B cell (primary cell): ENCODE measurements at regions not wholly inside any gene's neighbourhood (a gene's known extent, or its start where the extent isn't known, plus 50 kb on each side); places are given as distances from the start of the nearest gene placed in this dataset.

Source experiments
- ATAC-seq: fragments of 200-7000 bp; cut with Tn5 transposase; one replicate; pipeline ENCODE4 v1.10.0; 2021; ENCODE audit warnings: low read depth, mild to moderate bottlenecking, moderate number of reproducible peaks, moderate library complexity
- CTCF ChIA-PET: fragments of 350-600 bp; sonication (Branson Sonifier 250); formaldehyde crosslinking; loops from one replicate; lab custom pipeline; 2021; ENCODE audit warnings: antibody characterized with exemption, inconsistent platforms; lab: Charles Lee
- POLR2A ChIA-PET: fragments of 350-600 bp; sonication (Branson Sonifier 250); formaldehyde crosslinking; loops from one replicate; lab custom pipeline; 2021; ENCODE audit warnings: antibody characterized with exemption; lab: Charles Lee
- DNase-seq: peaks from one replicate; pipeline ENCODE4 v3.0.0; 2013
- H2AFZ ChIP-seq: 2 replicates; pipeline ENCODE4 v1.6.1; 2012; ENCODE audit warnings: mild to moderate bottlenecking, low read depth, low read length; ENCODE audit not compliant: insufficient read depth, poor library complexity, severe bottlenecking
- H3K27ac ChIP-seq, 2 donors: 1 replicate in 1 of 2; 2 replicates in 1 of 2; pipeline ENCODE4 v1.5.1; 2012 to 2013; ENCODE audit warnings: low read length in 2 of 2, mild to moderate bottlenecking in 2 of 2, moderate library complexity in 1 of 2
- H3K27me3 ChIP-seq, 4 experiments: fragments of 200-600 bp in 1 of 4; sonication (generic) in 1 of 4; replicated peaks in 1 of 4; 1 replicate in 2 of 4; 2 replicates in 2 of 4; pipeline versions ENCODE4 v1.6.1 to v1.7.0; 2013 to 2016; ENCODE audit warnings: low read length in 3 of 4, mild to moderate bottlenecking in 2 of 4, mixed read lengths in 1 of 4, moderate library complexity in 1 of 4; ENCODE audit not compliant: insufficient read depth in 4 of 4, control insufficient read depth in 3 of 4; ENCODE audit errors: control extremely low read depth in 1 of 4
- H3K36me3 ChIP-seq, 2 experiments: replicated peaks in 1 of 2; 1 replicate in 1 of 2; 2 replicates in 1 of 2; pipeline versions ENCODE4 v1.6.1 to v1.7.1; 2013; ENCODE audit warnings: low read length in 1 of 2; ENCODE audit not compliant: insufficient read depth in 2 of 2, control insufficient read depth in 1 of 2; ENCODE audit errors: control extremely low read depth in 1 of 2, extremely low read depth in 1 of 2
- H3K4me1 ChIP-seq, 2 donors: fragments of 200-600 bp in 1 of 2; sonication (generic) in 1 of 2; 1 replicate in 1 of 2; 2 replicates in 1 of 2; pipeline versions ENCODE4 v1.5.1 to v1.6.1; 2013 to 2017; ENCODE audit warnings: low read length in 2 of 2; ENCODE audit not compliant: control insufficient read depth in 2 of 2, insufficient read depth in 2 of 2
- H3K4me2 ChIP-seq: replicated peaks from 2 replicates; pipeline ENCODE3; 2012; ENCODE audit warnings: mild to moderate bottlenecking, low read depth, low read length; ENCODE audit not compliant: poor library complexity, severe bottlenecking
- H3K4me3 ChIP-seq, 5 experiments: fragments of 200-600 bp in 1 of 5; sonication (generic) in 1 of 5; 1 replicate in 3 of 5; 2 replicates in 2 of 5; pipeline versions ENCODE4 v1.5.1 to v1.7.0; 2011 to 2016; ENCODE audit warnings: low read length in 4 of 5, mild to moderate bottlenecking in 4 of 5, low read depth in 2 of 5, control low read depth in 1 of 5, moderate library complexity in 1 of 5; ENCODE audit not compliant: insufficient read depth in 1 of 5; ENCODE audit errors: control extremely low read depth in 1 of 5, extremely low read depth in 1 of 5
- H3K79me2 ChIP-seq: fragments of 200-600 bp; sonication (generic); one replicate; pipeline ENCODE4 v1.6.0; 2016; ENCODE audit warnings: low read length; ENCODE audit not compliant: control insufficient read depth, insufficient read depth
- H3K9ac ChIP-seq: fragments of 200-600 bp; sonication (generic); 2 replicates; pipeline ENCODE4 v1.6.1; 2017; ENCODE audit warnings: mild to moderate bottlenecking, low read length, moderate library complexity
- H3K9me3 ChIP-seq, 3 donors: one replicate each; pipeline versions ENCODE4 v1.6.1 to v1.7.1; 2013; ENCODE audit warnings: low read length in 2 of 3; ENCODE audit not compliant: control insufficient read depth in 2 of 3, insufficient read depth in 1 of 3; ENCODE audit errors: control extremely low read depth in 1 of 3
- H4K20me1 ChIP-seq: 2 replicates; pipeline ENCODE4 v1.6.0; 2012; ENCODE audit warnings: mild to moderate bottlenecking, low read length; ENCODE audit not compliant: insufficient read depth, control insufficient read depth, poor library complexity, severe bottlenecking
- H3K27ac Mint-ChIP-seq: one replicate; pipeline ENCODE4 v1.8.0; 2021; ENCODE audit warnings: mixed read lengths
- H3K27me3 Mint-ChIP-seq: one replicate; pipeline ENCODE4 v1.8.0; 2021; ENCODE audit warnings: mixed read lengths
- H3K4me1 Mint-ChIP-seq: one replicate; pipeline ENCODE4 v1.8.0; 2021; ENCODE audit warnings: mixed read lengths
- H3K4me3 Mint-ChIP-seq: one replicate; pipeline ENCODE4 v1.8.0; 2021; ENCODE audit warnings: mixed read lengths
- H3K9me3 Mint-ChIP-seq: one replicate; pipeline ENCODE4 v1.8.0; 2022; ENCODE audit warnings: mixed read lengths; ENCODE audit not compliant: insufficient read depth
- CTCF ChIP-seq: fragments of 200-600 bp; IDR thresholded peaks from one replicate; pipeline ENCODE4 v1.8.0; 2022; ENCODE audit warnings: antibody characterized with exemption, mild to moderate bottlenecking
- EZH2 ChIP-seq: IDR thresholded peaks from 2 replicates; pipeline ENCODE4 v1.6.1; 2012; ENCODE audit warnings: borderline replicate concordance, low read depth, mild to moderate bottlenecking, moderate library complexity, low read length; ENCODE audit not compliant: insufficient read depth, poor library complexity, severe bottlenecking
- WGBS: methylation state at CpG from one replicate; pipeline ENCODE4 v1.1.5; 2013; ENCODE audit warnings: missing lambda C conversion rate; ENCODE audit not compliant: insufficient coverage; 5-methylcytosine and 5-hydroxymethylcytosine counted together
- intact Hi-C: fragments of 100-400 bp; cut with micrococcal nuclease; formaldehyde crosslinking; loops from one replicate; pipeline ENCODE4 v1.10.0; 2022

DNA sequence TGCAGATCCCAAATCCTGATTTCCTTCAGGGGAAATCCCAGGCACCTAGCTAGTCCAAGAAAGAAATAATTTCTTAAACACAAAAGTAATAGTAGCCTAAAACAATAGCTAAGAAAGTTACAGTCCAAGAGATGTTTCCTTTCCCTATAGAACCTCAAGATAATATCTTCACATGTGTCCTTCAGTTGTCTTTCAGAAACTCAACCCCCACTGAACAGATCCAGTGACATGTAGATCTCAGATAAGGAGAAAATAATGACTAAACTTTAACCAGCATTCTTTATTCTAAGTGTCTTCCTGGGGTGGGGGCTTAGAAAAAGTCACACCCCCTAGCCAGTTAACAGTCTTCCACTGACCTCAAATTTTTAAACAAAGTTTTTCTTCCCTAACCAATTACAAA is 131.3 kb upstream of the ADRA1B start:
- Histone ChIP-seq H3K79me2 (no peaks in the 10 kb centered on the region), H4K20me1 (no peaks in the 10 kb centered on the region), H3K4me1 (no peaks in the 10 kb centered on the region), H3K4me2 (no peak overlapping the region), H2AFZ (no peak overlapping the region), H3K9me3 (no peaks in the 10 kb centered on the region), H3K4me3 (no peak overlapping the region), H3K9ac (no peak overlapping the region), H3K27me3 (peaks cover 0 to 3% (median 1%) of the 10 kb centered on the region in 4 experiments), H3K27ac (no peak overlapping the region), H3K36me3 (no peaks in the 10 kb centered on the region)
- H3K4me3 Mint-ChIP-seq, result no peak overlapping the region
- peaks cover 5% of the 10 kb centered on the region for H3K4me1 Mint-ChIP-seq
- ChIA-PET CTCF (no interaction called here), POLR2A (no interaction called here)
- H3K27ac Mint-ChIP-seq, result no peak overlapping the region
- intact Hi-C loops, result no loop called here
- peaks cover 12% of the 10 kb centered on the region for H3K27me3 Mint-ChIP-seq
- DNase-seq (no peak), ATAC-seq (no peak)
- H3K9me3 Mint-ChIP-seq, result no peaks in the 10 kb centered on the region
- TF ChIP-seq CTCF (no peak), EZH2 (no peak)

GRCh38 chr5:159785656-159786055 is 130.6 kb upstream of the ADRA1B start:
- DNase-seq (no peak), ATAC-seq (no peak)
- peaks cover 0 to 3% (median 0%) of the 10 kb centered on the region in 4 experiments for H3K27me3 ChIP-seq
- ChIA-PET CTCF (no interaction called here), POLR2A (no interaction called here)
- WGBS, result 86% methylated on average over 2 of the region's 3 CpGs
- no peak overlapping the region for H3K4me2 ChIP-seq
- Mint-ChIP-seq H3K27me3 (peaks cover 9% of the 10 kb centered on the region), H3K4me1 (peaks cover 5% of the 10 kb centered on the region), H3K27ac (no peak overlapping the region), H3K4me3 (no peak overlapping the region), H3K9me3 (no peaks in the 10 kb centered on the region)
- no peaks in the 10 kb centered on the region for H3K9me3 ChIP-seq
- no peak overlapping the region for H3K27ac ChIP-seq
- H4K20me1 ChIP-seq, result no peaks in the 10 kb centered on the region
- H3K4me3 ChIP-seq, result no peak overlapping the region
- no peaks in the 10 kb centered on the region for H3K36me3 ChIP-seq
- H3K79me2 ChIP-seq, result no peaks in the 10 kb centered on the region
- TF ChIP-seq CTCF (no peak), EZH2 (no peak)
- H2AFZ ChIP-seq, result no peak overlapping the region
- H3K9ac ChIP-seq, result no peak overlapping the region
- no peaks in the 10 kb centered on the region for H3K4me1 ChIP-seq
- intact Hi-C loops, result no loop called here
